Adrenal gland (tissue), 5 donors: ENCODE measurements at regions not wholly inside any gene's neighbourhood (a gene's known extent, or its start where the extent isn't known, plus 50 kb on each side); places are given as distances from the start of the nearest gene placed in this dataset.

Experiments used
- POLR2A ChIP-seq, 2 donors: fragments of 450-650 bp; IDR thresholded peaks; one replicate each; pipeline ENCODE4 v1.6.1; 2017; ENCODE audit warnings: antibody characterized with exemption in 2 of 2, mild to moderate bottlenecking in 2 of 2, moderate library complexity in 1 of 2
- TF ChIP-seq, protein P1 (sequence below), 6 experiments: fragments of 450-650 bp in 4 of 6; fragments of 200-600 bp in 2 of 6; sonication (generic) in 1 of 6; IDR thresholded peaks; 1 replicate in 5 of 6; 2 replicates in 1 of 6; pipeline versions ENCODE4 v1.5.1 to v1.8.0; 2016 to 2021; ENCODE audit warnings: antibody characterized with exemption in 6 of 6, mild to moderate bottlenecking in 2 of 6, moderate library complexity in 1 of 6
- donor health status: DM: no; HTN: no; CAD: no.

DNA sequence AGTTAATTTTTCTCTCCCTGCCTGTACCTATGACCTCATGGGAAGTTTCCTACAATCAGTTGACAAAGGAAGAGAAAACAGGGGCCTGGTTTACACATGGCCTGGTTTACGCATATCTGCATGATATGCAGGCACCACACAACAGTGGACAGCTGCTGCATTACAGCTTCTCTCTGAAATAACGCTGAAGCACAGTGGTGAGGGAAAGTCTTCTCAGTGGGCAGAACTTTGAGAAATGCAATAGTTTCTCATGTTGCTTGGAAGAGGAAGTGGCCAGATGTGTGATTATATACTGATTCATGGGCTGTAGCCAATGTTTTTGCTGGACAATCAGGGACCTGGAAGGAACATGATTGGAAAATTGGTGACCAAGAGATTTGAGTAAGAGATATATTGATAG is 324.1 kb upstream of the GOT2 start:
- TF ChIP-seq, protein P1, sequence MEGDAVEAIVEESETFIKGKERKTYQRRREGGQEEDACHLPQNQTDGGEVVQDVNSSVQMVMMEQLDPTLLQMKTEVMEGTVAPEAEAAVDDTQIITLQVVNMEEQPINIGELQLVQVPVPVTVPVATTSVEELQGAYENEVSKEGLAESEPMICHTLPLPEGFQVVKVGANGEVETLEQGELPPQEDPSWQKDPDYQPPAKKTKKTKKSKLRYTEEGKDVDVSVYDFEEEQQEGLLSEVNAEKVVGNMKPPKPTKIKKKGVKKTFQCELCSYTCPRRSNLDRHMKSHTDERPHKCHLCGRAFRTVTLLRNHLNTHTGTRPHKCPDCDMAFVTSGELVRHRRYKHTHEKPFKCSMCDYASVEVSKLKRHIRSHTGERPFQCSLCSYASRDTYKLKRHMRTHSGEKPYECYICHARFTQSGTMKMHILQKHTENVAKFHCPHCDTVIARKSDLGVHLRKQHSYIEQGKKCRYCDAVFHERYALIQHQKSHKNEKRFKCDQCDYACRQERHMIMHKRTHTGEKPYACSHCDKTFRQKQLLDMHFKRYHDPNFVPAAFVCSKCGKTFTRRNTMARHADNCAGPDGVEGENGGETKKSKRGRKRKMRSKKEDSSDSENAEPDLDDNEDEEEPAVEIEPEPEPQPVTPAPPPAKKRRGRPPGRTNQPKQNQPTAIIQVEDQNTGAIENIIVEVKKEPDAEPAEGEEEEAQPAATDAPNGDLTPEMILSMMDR (IDR thresholded peaks at IDR 0.05): no peak
- TF ChIP-seq POLR2A (IDR thresholded peaks at IDR 0.05): no peak
